ENCODE measurements at regions not wholly inside any gene's neighbourhood (a gene's known extent, or its start where the extent isn't known, plus 50 kb on each side); places are given as distances from the start of the nearest gene placed in this dataset.

- TF ChIP-seq CTCF (IDR thresholded peaks at IDR 0.05; ENCODE audit: extremely low read depth in 1 of 2, insufficient read depth in 1 of 2, low read depth in 1 of 2, low read length in 2 of 2) (no peak), POLR2AphosphoS5 (IDR thresholded peaks at IDR 0.05; ENCODE audit: insufficient read depth, low read depth, low read length) (peak; percentile 74), POLR2A (IDR thresholded peaks at IDR 0.05; ENCODE audit: low read depth, low read length) (no peak)
Measured at GRCh38 chr6:113495521-113495920, 361.6 kb upstream of the MARCKS start.

Data from endothelial cell of umbilical vein (primary cell).